T-helper 2 cell treated with Interferon-gamma antibody and Interleukin-4, amounts not matched to agents 5 μg/mL and 100 μg/mL, for 36 hours (primary cell): ENCODE measurements at regions not wholly inside any gene's neighbourhood (a gene's known extent, or its start where the extent isn't known, plus 50 kb on each side); places are given as distances from the start of the nearest gene placed in this dataset.

Source experiments
- DNase-seq: peaks from one replicate; pipeline ENCODE4 v3.0.0; 2021; ENCODE audit warnings: low spot score
- H3K27ac Mint-ChIP-seq: one replicate; pipeline ENCODE4 v1.8.0; 2021; ENCODE audit warnings: mild to moderate bottlenecking, mixed read lengths
- H3K27me3 Mint-ChIP-seq: one replicate; pipeline ENCODE4 v1.8.0; 2021; ENCODE audit warnings: low read depth, mixed read lengths
- H3K36me3 Mint-ChIP-seq: one replicate; pipeline ENCODE4 v1.8.0; 2021; ENCODE audit warnings: low read depth, mixed read lengths
- H3K4me1 Mint-ChIP-seq: one replicate; pipeline ENCODE4 v1.8.0; 2021; ENCODE audit warnings: low read depth, mixed read lengths
- H3K4me3 Mint-ChIP-seq: one replicate; pipeline ENCODE4 v1.8.0; 2022; ENCODE audit warnings: mild to moderate bottlenecking, moderate library complexity, mixed read lengths
- H3K9me3 Mint-ChIP-seq: one replicate; pipeline ENCODE4 v1.8.0; 2021; ENCODE audit warnings: mixed read lengths

- peaks cover 30% of the 10 kb centered on the region for H3K4me1 Mint-ChIP-seq
- peaks cover 10% of the 10 kb centered on the region for H3K27me3 Mint-ChIP-seq
Measured at GRCh38 chr9:89986190-89986589, 381.4 kb downstream of the GADD45G start.

GRCh38 chr9:89988458-89988857, 383.6 kb downstream of the GADD45G start:
- H3K27ac Mint-ChIP-seq: no peak overlapping the region

More at GRCh38 chr9:89986190-89986589, 381.4 kb downstream of the GADD45G start:
- Mint-ChIP-seq H3K9me3 (peaks cover 10% of the 10 kb centered on the region), H3K4me3 (no peak overlapping the region), H3K27ac (no peak overlapping the region), H3K36me3 (no peaks in the 10 kb centered on the region)
- peak; percentile 48 for DNase-seq

GRCh38 chr9:89991204-89991790, 386.5 kb downstream of the GADD45G start:
- Mint-ChIP-seq H3K4me3 (no peak overlapping the region), H3K4me1 (peaks cover 8% of the 10 kb centered on the region), H3K9me3 (no peaks in the 10 kb centered on the region), H3K36me3 (no peaks in the 10 kb centered on the region), H3K27ac (no peak overlapping the region), H3K27me3 (peaks cover 11% of the 10 kb centered on the region)
- DNase-seq: no peak

More at GRCh38 chr9:89988458-89988857, 383.6 kb downstream of the GADD45G start:
- no peak for DNase-seq
- peaks cover 2% of the 10 kb centered on the region for H3K9me3 Mint-ChIP-seq
- H3K36me3 Mint-ChIP-seq: no peaks in the 10 kb centered on the region
- H3K27me3 Mint-ChIP-seq: peaks cover 14% of the 10 kb centered on the region
- no peak overlapping the region for H3K4me3 Mint-ChIP-seq
- H3K4me1 Mint-ChIP-seq: peaks cover 23% of the 10 kb centered on the region

- H3K27me3 Mint-ChIP-seq: peaks cover 11% of the 10 kb centered on the region
- peaks cover 7% of the 10 kb centered on the region for H3K4me1 Mint-ChIP-seq
- no peaks in the 10 kb centered on the region for H3K36me3 Mint-ChIP-seq
Measured at GRCh38 chr9:89992326-89993198, 387.8 kb downstream of the GADD45G start.

GRCh38 chr9:89993678-89994630, 389.1 kb downstream of the GADD45G start:
- H3K36me3 Mint-ChIP-seq: no peaks in the 10 kb centered on the region
- H3K9me3 Mint-ChIP-seq: no peaks in the 10 kb centered on the region
- H3K4me3 Mint-ChIP-seq: no peak overlapping the region
- H3K4me1 Mint-ChIP-seq: peaks cover 4% of the 10 kb centered on the region
- H3K27ac Mint-ChIP-seq: no peak overlapping the region
- peaks cover 6% of the 10 kb centered on the region for H3K27me3 Mint-ChIP-seq
- DNase-seq: no peak

More at GRCh38 chr9:89992326-89993198, 387.8 kb downstream of the GADD45G start:
- DNase-seq: no peak
- H3K4me3 Mint-ChIP-seq: no peak overlapping the region
- no peaks in the 10 kb centered on the region for H3K9me3 Mint-ChIP-seq
- no peak overlapping the region for H3K27ac Mint-ChIP-seq

GRCh38 chr9:89994988-89995613, 390.3 kb downstream of the GADD45G start:
- Mint-ChIP-seq H3K36me3 (no peaks in the 10 kb centered on the region), H3K27me3 (peaks cover 6% of the 10 kb centered on the region), H3K9me3 (no peaks in the 10 kb centered on the region), H3K27ac (no peak overlapping the region), H3K4me1 (peaks cover 15% of the 10 kb centered on the region), H3K4me3 (no peak overlapping the region)
- no peak for DNase-seq

- DNase-seq: no peak
- H3K36me3 Mint-ChIP-seq: no peaks in the 10 kb centered on the region
- H3K4me1 Mint-ChIP-seq: peaks cover 24% of the 10 kb centered on the region
- no peak overlapping the region for H3K4me3 Mint-ChIP-seq
- H3K9me3 Mint-ChIP-seq: no peaks in the 10 kb centered on the region
- no peak overlapping the region for H3K27ac Mint-ChIP-seq
- peaks cover 6% of the 10 kb centered on the region for H3K27me3 Mint-ChIP-seq
Measured at GRCh38 chr9:89996116-89996515, 391.3 kb downstream of the GADD45G start.

- no peak overlapping the region for H3K4me3 Mint-ChIP-seq
- DNase-seq: no peak
- H3K9me3 Mint-ChIP-seq: no peaks in the 10 kb centered on the region
- no peak overlapping the region for H3K27ac Mint-ChIP-seq
- H3K36me3 Mint-ChIP-seq: no peaks in the 10 kb centered on the region
- peaks cover 3% of the 10 kb centered on the region for H3K27me3 Mint-ChIP-seq
- H3K4me1 Mint-ChIP-seq: peaks cover 25% of the 10 kb centered on the region
Measured at GRCh38 chr9:89996773-89997172, 392.0 kb downstream of the GADD45G start.

- Mint-ChIP-seq H3K27ac (peak overlapping the region; percentile 57), H3K4me1 (peaks cover 29% of the 10 kb centered on the region), H3K36me3 (no peaks in the 10 kb centered on the region), H3K4me3 (peak overlapping the region; percentile 11), H3K9me3 (no peaks in the 10 kb centered on the region), H3K27me3 (no peaks in the 10 kb centered on the region)
- no peak for DNase-seq
Measured at GRCh38 chr9:89998633-89999032, 393.8 kb downstream of the GADD45G start.

- Mint-ChIP-seq H3K9me3 (no peaks in the 10 kb centered on the region), H3K4me3 (peak overlapping the region; percentile 69), H3K27me3 (no peaks in the 10 kb centered on the region), H3K4me1 (peaks cover 29% of the 10 kb centered on the region), H3K36me3 (no peaks in the 10 kb centered on the region), H3K27ac (peak overlapping the region; percentile 65)
- peak; percentile 7 for DNase-seq
Measured at GRCh38 chr9:89999176-89999533, 394.3 kb downstream of the GADD45G start.

GRCh38 chr9:89999534-90000370, 394.9 kb downstream of the GADD45G start:
- peaks cover under 1% of the 10 kb centered on the region for H3K27me3 Mint-ChIP-seq
- H3K4me3 Mint-ChIP-seq: peak overlapping the region; percentile 69
- H3K9me3 Mint-ChIP-seq: no peaks in the 10 kb centered on the region
- no peaks in the 10 kb centered on the region for H3K36me3 Mint-ChIP-seq
- DNase-seq: peak; percentile 66
- peak overlapping the region; percentile 65 for H3K27ac Mint-ChIP-seq
- peaks cover 29% of the 10 kb centered on the region for H3K4me1 Mint-ChIP-seq

- Mint-ChIP-seq H3K4me1 (peaks cover 29% of the 10 kb centered on the region), H3K27ac (no peak overlapping the region), H3K27me3 (peaks cover 6% of the 10 kb centered on the region), H3K36me3 (no peaks in the 10 kb centered on the region), H3K9me3 (no peaks in the 10 kb centered on the region), H3K4me3 (no peak overlapping the region)
- DNase-seq: no peak
Measured at GRCh38 chr9:90000925-90001324, 396.1 kb downstream of the GADD45G start.

GRCh38 chr9:90001747-90002146, 396.9 kb downstream of the GADD45G start:
- no peak overlapping the region for H3K27ac Mint-ChIP-seq
- H3K27me3 Mint-ChIP-seq: peaks cover 6% of the 10 kb centered on the region
- no peaks in the 10 kb centered on the region for H3K36me3 Mint-ChIP-seq
- peaks cover 29% of the 10 kb centered on the region for H3K4me1 Mint-ChIP-seq
- no peak for DNase-seq
- no peaks in the 10 kb centered on the region for H3K9me3 Mint-ChIP-seq
- H3K4me3 Mint-ChIP-seq: no peak overlapping the region
